ENCODE measurements at regions not wholly inside any gene's neighbourhood (a gene's known extent, or its start where the extent isn't known, plus 50 kb on each side); places are given as distances from the start of the nearest gene placed in this dataset.

GRCh38 chr21:27646056-27646455, 679.2 kb upstream of the ADAMTS5 start:
- DNase-seq (ENCODE audit: extremely low read depth in 1 of 4, low spot score in 3 of 4) (no peak), FAIRE-seq (no peak), ATAC-seq (no peak)
- Histone ChIP-seq H3K9ac (ENCODE audit: insufficient read depth in 1 of 2, low read depth in 2 of 2, low read length in 2 of 2) (no peak overlapping the region), H3K9me3 (replicated peaks; ENCODE audit: control insufficient read depth, insufficient read depth, low read depth, low read length) (no peaks in the 10 kb centered on the region), H3K27ac (ENCODE audit: extremely low read depth, low read depth, low read length) (no peak overlapping the region), H4K20me1 (replicated peaks; ENCODE audit: control insufficient read depth, insufficient read depth, low read length) (no peaks in the 10 kb centered on the region), H3K4me2 (ENCODE audit: insufficient read depth, low read length) (no peak overlapping the region), H3K36me3 (ENCODE audit: control insufficient read depth, insufficient read depth, low read length) (no peaks in the 10 kb centered on the region), H2AFZ (ENCODE audit: low read depth, low read length) (no peak overlapping the region), H3K79me2 (ENCODE audit: control insufficient read depth, insufficient read depth, low read length) (no peaks in the 10 kb centered on the region), H3K27me3 (ENCODE audit: control insufficient read depth in 2 of 2, insufficient read depth in 2 of 2, low read length in 2 of 2) (no peaks in the 10 kb centered on the region), H3K9me1 (ENCODE audit: control insufficient read depth, insufficient read depth, low read length) (no peaks in the 10 kb centered on the region), H3K4me3 (no peak overlapping the region), H3K4me1 (replicated peaks in 1 of 2; ENCODE audit: control insufficient read depth in 2 of 2, insufficient read depth in 2 of 2, low read length in 2 of 2) (no peaks in the 10 kb centered on the region)
- in situ Hi-C loops (cut with MboI), result no loop called here
- ChIA-PET CTCF (ENCODE audit: low intra/inter-chr PET ratio) (no interaction called here), POLR2A (no interaction called here)
- intact Hi-C loops (cut with micrococcal nuclease), result no loop called here
- WGBS (ENCODE audit: insufficient coverage, low coverage, missing lambda C conversion rate), result 0% methylated on average over 2 of the region's 2 CpGs
- no TSS peak for BruUV-seq (replicated peaks)
- TF ChIP-seq ZNF140 (CRISPR knock-in tag; IDR thresholded peaks at IDR 0.05) (no peak), TCF7L2 (IDR thresholded peaks at IDR 0.05; ENCODE audit: low read depth, low read length) (no peak), NKRF (IDR thresholded peaks at IDR 0.05; ENCODE audit: borderline replicate concordance) (no peak), HINFP (tag; conservative IDR thresholded peaks at IDR 0.05; ENCODE audit: low read depth) (no peak), CEBPZ (IDR thresholded peaks at IDR 0.05; ENCODE audit: borderline replicate concordance, low read depth, low read length) (no peak), UBTF (IDR thresholded peaks at IDR 0.05; ENCODE audit: borderline replicate concordance in 1 of 2, low read depth in 2 of 2, low read length in 2 of 2) (no peak), THAP7 (CRISPR knock-in tag; IDR thresholded peaks at IDR 0.05) (no peak), KDM1A (IDR thresholded peaks at IDR 0.05) (no peak), ELF4 (CRISPR knock-in tag; IDR thresholded peaks at IDR 0.05) (no peak), CHD2 (IDR thresholded peaks at IDR 0.05; ENCODE audit: low read depth, low read length) (no peak), TAF7 (tag; IDR thresholded peaks at IDR 0.05) (no peak), KAT7 (CRISPR knock-in tag; IDR thresholded peaks at IDR 0.05; ENCODE audit: borderline replicate concordance) (no peak)
